H9 (cell line): ENCODE measurements at regions not wholly inside any gene's neighbourhood (a gene's known extent, or its start where the extent isn't known, plus 50 kb on each side); places are given as distances from the start of the nearest gene placed in this dataset.

Experiments used
- DNase-seq: peaks from one replicate; pipeline ENCODE4 v3.0.0-alpha.2; 2017
- H2AFZ ChIP-seq: one replicate; pipeline ENCODE4 v1.6.1; 2013; ENCODE audit warnings: mild to moderate bottlenecking, low read length, control low read depth, moderate library complexity
- H2AK5ac ChIP-seq: 2 replicates; pipeline ENCODE4 v1.6.1; 2013; ENCODE audit warnings: low read length, control low read depth, mixed read lengths; ENCODE audit not compliant: insufficient read length
- H2BK120ac ChIP-seq: one replicate; pipeline ENCODE4 v1.6.1; 2013; ENCODE audit warnings: low read depth, mild to moderate bottlenecking, low read length, control low read depth, inconsistent platforms; ENCODE audit not compliant: poor library complexity, severe bottlenecking
- H2BK12ac ChIP-seq: 2 replicates; pipeline ENCODE4 v1.6.1; 2013; ENCODE audit warnings: low read length, control low read depth, mixed read lengths, low read depth; ENCODE audit not compliant: insufficient read length
- H2BK15ac ChIP-seq: 2 replicates; pipeline ENCODE4 v1.6.1; 2013; ENCODE audit warnings: low read depth, low read length, control low read depth
- H2BK20ac ChIP-seq: one replicate; pipeline ENCODE4 v1.6.1; 2013; ENCODE audit warnings: low read depth, mild to moderate bottlenecking, low read length, control low read depth, inconsistent platforms; ENCODE audit not compliant: poor library complexity, severe bottlenecking
- H2BK5ac ChIP-seq: 2 replicates; pipeline ENCODE4 v1.6.1; 2013; ENCODE audit warnings: low read length, control low read depth, mixed read lengths; ENCODE audit not compliant: insufficient read length
- H3K14ac ChIP-seq: 2 replicates; pipeline ENCODE4 v1.6.1; 2013; ENCODE audit warnings: low read length, control low read depth; ENCODE audit not compliant: insufficient read depth
- H3K18ac ChIP-seq: 2 replicates; pipeline ENCODE4 v1.6.1; 2013; ENCODE audit warnings: low read depth, mild to moderate bottlenecking, mixed read lengths, low read length, control low read depth; ENCODE audit not compliant: insufficient read length
- H3K23ac ChIP-seq: 2 replicates; pipeline ENCODE4 v1.6.1; 2013; ENCODE audit warnings: low read length, control low read depth, mixed read lengths, low read depth; ENCODE audit not compliant: insufficient read length
- H3K23me2 ChIP-seq: 2 replicates; pipeline ENCODE4 v1.6.1; 2013; ENCODE audit warnings: low read depth, mild to moderate bottlenecking, mixed read lengths, low read length, control low read depth; ENCODE audit not compliant: insufficient read length, poor library complexity, severe bottlenecking
- H3K27ac ChIP-seq: 2 replicates; pipeline ENCODE4 v1.5.1; 2013; ENCODE audit warnings: low read length, control low read depth, mixed read lengths, low read depth; ENCODE audit not compliant: insufficient read length
- H3K27me3 ChIP-seq: 2 replicates; pipeline ENCODE4 v1.6.1; 2013; ENCODE audit warnings: low read length, control low read depth, inconsistent platforms; ENCODE audit not compliant: insufficient read depth
- H3K4ac ChIP-seq: 2 replicates; pipeline ENCODE4 v1.6.1; 2013; ENCODE audit warnings: low read depth, mild to moderate bottlenecking, control low read depth, inconsistent platforms, low read length, moderate library complexity
- H3K4me1 ChIP-seq: 2 replicates; pipeline ENCODE4 v1.6.1; 2013; ENCODE audit warnings: low read length, control low read depth, inconsistent platforms; ENCODE audit not compliant: insufficient read depth
- H3K4me2 ChIP-seq: 2 replicates; pipeline ENCODE4 v1.6.1; 2013; ENCODE audit warnings: low read length, control low read depth, mixed read lengths; ENCODE audit not compliant: insufficient read length, insufficient read depth
- H3K56ac ChIP-seq: 2 replicates; pipeline ENCODE4 v1.6.1; 2013; ENCODE audit warnings: low read depth, mild to moderate bottlenecking, mixed read lengths, low read length, control low read depth; ENCODE audit not compliant: insufficient read length
- H3K79me1 ChIP-seq: 2 replicates; pipeline ENCODE4 v1.6.1; 2013; ENCODE audit warnings: low read depth, mild to moderate bottlenecking, moderate library complexity, low read length, control low read depth, inconsistent platforms; ENCODE audit not compliant: insufficient read depth, poor library complexity, severe bottlenecking
- H3K79me2 ChIP-seq: 2 replicates; pipeline ENCODE4 v1.6.1; 2013; ENCODE audit warnings: low read length, control low read depth, inconsistent platforms; ENCODE audit not compliant: insufficient read depth
- H3K9ac ChIP-seq: 2 replicates; pipeline ENCODE4 v1.6.1; 2013; ENCODE audit warnings: low read length, control low read depth, mixed read lengths; ENCODE audit not compliant: insufficient read length; ENCODE audit errors: extremely low read depth
- H3K9me3 ChIP-seq: one replicate; pipeline ENCODE4 v1.6.1; 2013; ENCODE audit warnings: low read depth, low read length, inconsistent platforms; ENCODE audit not compliant: control insufficient read depth
- H3T11ph ChIP-seq: one replicate; pipeline ENCODE4 v1.6.1; 2013; ENCODE audit warnings: mild to moderate bottlenecking, low read length, control low read depth, inconsistent platforms
- H4K20me1 ChIP-seq: one replicate; pipeline ENCODE4 v1.6.1; 2013; ENCODE audit not compliant: control insufficient read depth, insufficient read length, insufficient read depth
- H4K5ac ChIP-seq: 2 replicates; pipeline ENCODE4 v1.6.1; 2013; ENCODE audit warnings: low read depth, mild to moderate bottlenecking, mixed read lengths, low read length, control low read depth; ENCODE audit not compliant: insufficient read length
- H4K8ac ChIP-seq: replicated peaks from 2 replicates; pipeline ENCODE4 v1.6.1; 2013; ENCODE audit warnings: low read length, control low read depth, mixed read lengths, low read depth; ENCODE audit not compliant: insufficient read length
- H4K91ac ChIP-seq: 2 replicates; pipeline ENCODE4 v1.6.1; 2013; ENCODE audit warnings: low read depth, mild to moderate bottlenecking, moderate library complexity, mixed read lengths, low read length, control low read depth; ENCODE audit not compliant: insufficient read length
- H3K27ac Mint-ChIP-seq, 3 experiments: 2 replicates in 2 of 3; 3 replicates in 1 of 3; pipeline ENCODE4 v1.8.0; 2020 to 2021; ENCODE audit warnings: mixed read lengths in 3 of 3, mild to moderate bottlenecking in 1 of 3, moderate library complexity in 1 of 3
- H3K27me3 Mint-ChIP-seq: 2 replicates; pipeline ENCODE4 v1.8.0; 2021; ENCODE audit warnings: low read depth, mild to moderate bottlenecking, moderate library complexity, mixed read lengths
- H3K36me3 Mint-ChIP-seq, 3 experiments: 2 replicates in 2 of 3; 3 replicates in 1 of 3; pipeline ENCODE4 v1.8.0; 2020 to 2021; ENCODE audit warnings: low read depth in 3 of 3, mixed read lengths in 3 of 3; ENCODE audit not compliant: insufficient read depth in 1 of 3
- H3K4me1 Mint-ChIP-seq, 2 experiments: 2 replicates each; pipeline ENCODE4 v1.8.0; 2020; ENCODE audit warnings: mixed read lengths in 2 of 2
- H3K4me3 Mint-ChIP-seq, 2 experiments: 2 replicates in 1 of 2; 3 replicates in 1 of 2; pipeline ENCODE4 v1.8.0; 2020 to 2021; ENCODE audit warnings: mild to moderate bottlenecking in 2 of 2, mixed read lengths in 2 of 2, moderate library complexity in 1 of 2
- H3K9me3 Mint-ChIP-seq, 2 experiments: 2 replicates in 1 of 2; 3 replicates in 1 of 2; pipeline ENCODE4 v1.8.0; 2020; ENCODE audit warnings: mild to moderate bottlenecking in 2 of 2, mixed read lengths in 2 of 2, moderate library complexity in 1 of 2
- CTCF ChIP-seq: fragments of 200-600 bp; sonication (generic); conservative IDR thresholded peaks from 3 replicates; pipeline ENCODE4 v1.8.0; 2021; ENCODE audit warnings: antibody characterized with exemption, mild to moderate bottlenecking
- WGBS: extraction: QIAGEN DNeasy Blood & Tissue Kit; methylation state at CpG from one replicate; pipeline ENCODE4 v1.1.7; 2013; ENCODE audit warnings: missing lambda C conversion rate, low lambda C conversion rate, mixed read lengths; ENCODE audit not compliant: insufficient read length; ENCODE audit errors: extremely low coverage; 5-methylcytosine and 5-hydroxymethylcytosine counted together

GRCh38 chr7:24464861-24465260 is 108.4 kb upstream of the PALS2 start:
- WGBS, result no CpG with 5 or more reads among the region's 3 CpGs
- no peak overlapping the region for H2BK15ac ChIP-seq
- no peak overlapping the region for H2BK5ac ChIP-seq
- H3K27ac ChIP-seq, result no peak overlapping the region
- no peaks in the 10 kb centered on the region; the same call in 1 of the 2 replicates for H3K4me1 ChIP-seq
- H4K8ac ChIP-seq, result no peak overlapping the region
- Mint-ChIP-seq H3K36me3 (no peaks in the 10 kb centered on the region), H3K4me1 (peaks cover 6 to 7% of the 10 kb centered on the region in 2 experiments), H3K4me3 (no peak overlapping the region), H3K27ac (no peak overlapping the region), H3K27me3 (peaks cover 5% of the 10 kb centered on the region), H3K9me3 (no peaks in the 10 kb centered on the region)
- H3K14ac ChIP-seq, result no peak overlapping the region
- H3K18ac ChIP-seq, result no peak overlapping the region
- H3T11ph ChIP-seq, result no peak overlapping the region
- H3K23ac ChIP-seq, result no peak overlapping the region
- H3K27me3 ChIP-seq, result no peaks in the 10 kb centered on the region
- no peaks in the 10 kb centered on the region for H3K9me3 ChIP-seq
- H2BK12ac ChIP-seq, result no peak overlapping the region
- H3K79me1 ChIP-seq, result no peaks in the 10 kb centered on the region
- H4K91ac ChIP-seq, result no peak overlapping the region
- TF ChIP-seq CTCF, result no peak
- H3K79me2 ChIP-seq, result no peaks in the 10 kb centered on the region
- no peaks in the 10 kb centered on the region for H4K20me1 ChIP-seq
- H3K23me2 ChIP-seq, result no peaks in the 10 kb centered on the region
- no peak for DNase-seq
- no peak overlapping the region for H2AFZ ChIP-seq
- H4K5ac ChIP-seq, result no peak overlapping the region
- H2AK5ac ChIP-seq, result no peak overlapping the region
- no peak overlapping the region for H3K4me2 ChIP-seq
- no peak overlapping the region for H2BK20ac ChIP-seq
- H3K4ac ChIP-seq, result no peak overlapping the region
- no peak overlapping the region for H3K56ac ChIP-seq
- no peak overlapping the region for H3K9ac ChIP-seq
- H2BK120ac ChIP-seq, result no peak overlapping the region
